Neural progenitor cell (in vitro differentiated cells): ENCODE measurements at regions not wholly inside any gene's neighbourhood (a gene's known extent, or its start where the extent isn't known, plus 50 kb on each side); places are given as distances from the start of the nearest gene placed in this dataset.

ENCODE experiments used
- DNase-seq: peaks from one replicate; pipeline ENCODE4 v3.0.0-alpha.2; 2016; ENCODE audit warnings: low spot score
- H2AFZ ChIP-seq: fragments of 200-600 bp; sonication (generic); replicated peaks from 2 replicates; pipeline ENCODE4 v1.6.1; 2016; ENCODE audit warnings: antibody characterized with exemption
- H3F3A ChIP-seq: fragments of 200-600 bp; sonication (generic); 2 replicates; pipeline ENCODE4 v1.6.1; 2016; ENCODE audit warnings: antibody characterized with exemption, low read depth
- H3K27ac ChIP-seq: fragments of 200-600 bp; sonication (generic); 2 replicates; pipeline ENCODE4 v1.5.1; 2016; ENCODE audit warnings: mild to moderate bottlenecking
- H3K27me3 ChIP-seq: fragments of 200-600 bp; sonication (generic); 2 replicates; pipeline ENCODE4 v1.6.1; 2016; ENCODE audit warnings: mild to moderate bottlenecking, moderate library complexity
- H3K36me3 ChIP-seq: fragments of 200-600 bp; sonication (generic); 2 replicates; pipeline ENCODE4 v1.5.1; 2016
- H3K4me1 ChIP-seq: fragments of 200-600 bp; sonication (generic); 2 replicates; pipeline ENCODE4 v1.6.1; 2016; ENCODE audit warnings: mixed run types
- H3K4me2 ChIP-seq: fragments of 200-600 bp; sonication (generic); 2 replicates; pipeline ENCODE4 v1.6.1; 2016
- H3K4me3 ChIP-seq: fragments of 200-600 bp; sonication (generic); 2 replicates; pipeline ENCODE4 v1.5.1; 2016
- H3K79me2 ChIP-seq: fragments of 200-600 bp; sonication (generic); 2 replicates; pipeline ENCODE4 v1.6.1; 2016; ENCODE audit warnings: low read depth
- H3K9ac ChIP-seq: fragments of 200-600 bp; sonication (generic); 2 replicates; pipeline ENCODE4 v1.6.1; 2016
- H3K9me3 ChIP-seq: fragments of 200-600 bp; sonication (generic); 2 replicates; pipeline ENCODE4 v1.5.1; 2016; ENCODE audit warnings: low read depth
- H4K20me1 ChIP-seq: fragments of 200-600 bp; sonication (generic); 2 replicates; pipeline ENCODE4 v1.6.1; 2016; ENCODE audit warnings: low read depth
- H3K27ac Mint-ChIP-seq: 3 replicates; pipeline ENCODE4 v1.8.0; 2021; ENCODE audit warnings: mixed read lengths
- H3K27me3 Mint-ChIP-seq: 2 replicates; pipeline ENCODE4 v1.8.0; 2022; ENCODE audit warnings: low read depth, mild to moderate bottlenecking, inconsistent platforms, moderate library complexity, mixed read lengths; ENCODE audit not compliant: insufficient read depth
- H3K36me3 Mint-ChIP-seq: 3 replicates; pipeline ENCODE4 v1.8.0; 2021; ENCODE audit warnings: mixed read lengths
- H3K4me1 Mint-ChIP-seq: 3 replicates; pipeline ENCODE4 v1.8.0; 2021; ENCODE audit warnings: mixed read lengths
- H3K4me3 Mint-ChIP-seq: 3 replicates; pipeline ENCODE4 v1.8.0; 2021; ENCODE audit warnings: mild to moderate bottlenecking, moderate library complexity, mixed read lengths
- H3K9me3 Mint-ChIP-seq: 3 replicates; pipeline ENCODE4 v1.8.0; 2020; ENCODE audit warnings: mixed read lengths
- CTCF ChIP-seq: fragments of 200-600 bp; sonication (generic); IDR thresholded peaks from 2 replicates; pipeline ENCODE4 v1.5.1; 2017; ENCODE audit warnings: antibody characterized with exemption, mild to moderate bottlenecking
- EZH2 ChIP-seq: fragments of 200-600 bp; sonication (generic); IDR thresholded peaks from 2 replicates; pipeline ENCODE4 v1.6.1; 2017; ENCODE audit warnings: antibody characterized with exemption, mild to moderate bottlenecking, moderate library complexity
- EZH2phosphoT487 ChIP-seq: fragments of 200-600 bp; sonication (generic); IDR thresholded peaks from 2 replicates; pipeline ENCODE4 v1.6.1; 2017; ENCODE audit warnings: antibody characterized with exemption

GRCh38 chr5:158284242-158284641 lies 425.3 kb upstream of the CLINT1 start:
- Mint-ChIP-seq H3K4me3 (no peak overlapping the region), H3K4me1 (peaks cover 4% of the 10 kb centered on the region), H3K27ac (no peak overlapping the region), H3K27me3 (peaks cover 6% of the 10 kb centered on the region), H3K36me3 (no peaks in the 10 kb centered on the region), H3K9me3 (peaks cover 5% of the 10 kb centered on the region)
- Histone ChIP-seq H4K20me1 (no peaks in the 10 kb centered on the region), H3K9me3 (no peaks in the 10 kb centered on the region), H3F3A (no peaks in the 10 kb centered on the region), H2AFZ (no peak overlapping the region), H3K79me2 (no peaks in the 10 kb centered on the region), H3K27ac (no peak overlapping the region), H3K36me3 (no peaks in the 10 kb centered on the region), H3K27me3 (no peaks in the 10 kb centered on the region), H3K4me1 (no peaks in the 10 kb centered on the region), H3K4me2 (no peak overlapping the region), H3K9ac (no peak overlapping the region), H3K4me3 (no peak overlapping the region)
- TF ChIP-seq CTCF (no peak), EZH2phosphoT487 (no peak), EZH2 (no peak)
- no peak for DNase-seq

GRCh38 chr5:158283397-158283796 lies 424.5 kb upstream of the CLINT1 start:
- H3K4me1 ChIP-seq: no peaks in the 10 kb centered on the region
- no peaks in the 10 kb centered on the region for H3F3A ChIP-seq
- no peak overlapping the region for H3K9ac ChIP-seq
- H3K9me3 Mint-ChIP-seq: peaks cover 3% of the 10 kb centered on the region
- H2AFZ ChIP-seq: no peak overlapping the region
- H3K79me2 ChIP-seq: no peaks in the 10 kb centered on the region
- H3K4me3 Mint-ChIP-seq: no peak overlapping the region
- DNase-seq: no peak
- H3K27me3 Mint-ChIP-seq: peaks cover 3% of the 10 kb centered on the region
- no peaks in the 10 kb centered on the region for H4K20me1 ChIP-seq
- H3K4me2 ChIP-seq: no peak overlapping the region
- no peaks in the 10 kb centered on the region for H3K9me3 ChIP-seq
- H3K36me3 Mint-ChIP-seq: no peaks in the 10 kb centered on the region
- no peak for TF ChIP-seq CTCF
- TF ChIP-seq EZH2phosphoT487: no peak
- no peak for TF ChIP-seq EZH2
- no peak overlapping the region for H3K27ac ChIP-seq
- H3K4me1 Mint-ChIP-seq: peaks cover 4% of the 10 kb centered on the region
- no peak overlapping the region for H3K27ac Mint-ChIP-seq
- H3K36me3 ChIP-seq: no peaks in the 10 kb centered on the region
- H3K4me3 ChIP-seq: no peak overlapping the region
- no peaks in the 10 kb centered on the region for H3K27me3 ChIP-seq

DNA sequence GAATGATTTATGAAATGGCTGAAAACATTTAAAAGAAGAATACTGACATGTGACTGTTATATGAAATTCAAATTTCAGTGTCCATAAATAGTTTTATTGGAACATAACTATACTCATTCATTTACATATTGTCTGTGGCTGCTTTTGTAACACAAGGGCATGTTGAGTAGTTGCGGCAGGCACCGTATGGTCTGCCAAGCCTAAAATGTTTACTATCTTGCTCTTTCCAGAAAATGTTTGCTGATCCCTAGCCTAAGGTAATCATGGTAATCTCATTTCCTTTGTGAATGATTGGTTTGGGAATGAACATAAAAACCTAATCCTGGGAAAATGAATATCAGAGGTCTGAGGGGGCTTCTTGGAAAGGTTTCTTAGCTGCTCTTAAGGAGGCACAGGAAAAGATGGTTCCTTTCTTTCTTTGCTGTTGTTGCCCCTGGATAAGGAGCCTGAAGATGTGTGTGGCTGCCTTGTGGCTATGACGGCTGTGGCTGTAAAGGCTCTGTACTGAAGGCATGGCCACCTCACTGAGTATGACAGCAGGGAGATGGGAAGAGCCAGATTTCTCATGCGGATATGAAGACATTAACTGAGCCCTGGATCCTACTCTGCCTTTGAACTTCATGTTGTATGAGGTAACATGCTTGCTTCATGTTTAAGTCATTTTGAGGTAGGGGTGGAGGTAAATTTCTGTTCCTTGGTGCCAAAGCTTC lies 419.4 kb upstream of the CLINT1 start:
- peaks cover 2% of the 10 kb centered on the region for H3K36me3 Mint-ChIP-seq
- H3K4me2 ChIP-seq: no peak overlapping the region

GRCh38 chr5:158277276-158277675 lies 418.3 kb upstream of the CLINT1 start:
- H3K4me3 Mint-ChIP-seq: no peak overlapping the region
- Histone ChIP-seq H3F3A (peaks cover 25% of the 10 kb centered on the region), H3K27ac (no peak overlapping the region), H3K27me3 (no peaks in the 10 kb centered on the region), H3K4me3 (no peak overlapping the region), H3K4me2 (no peak overlapping the region), H3K9ac (no peak overlapping the region), H3K36me3 (no peaks in the 10 kb centered on the region), H3K4me1 (peaks cover 37% of the 10 kb centered on the region), H3K79me2 (no peaks in the 10 kb centered on the region), H2AFZ (no peak overlapping the region), H3K9me3 (no peaks in the 10 kb centered on the region), H4K20me1 (no peaks in the 10 kb centered on the region)
- H3K4me1 Mint-ChIP-seq: peaks cover 32% of the 10 kb centered on the region
- H3K27ac Mint-ChIP-seq: no peak overlapping the region
- H3K27me3 Mint-ChIP-seq: peaks cover 2% of the 10 kb centered on the region
- TF ChIP-seq EZH2 (no peak), EZH2phosphoT487 (no peak), CTCF (no peak)
- H3K36me3 Mint-ChIP-seq: peaks cover 2% of the 10 kb centered on the region
- H3K9me3 Mint-ChIP-seq: peaks cover 20% of the 10 kb centered on the region
- no peak for DNase-seq

More for the DNA sequence above, 419.4 kb upstream of the CLINT1 start:
- H3K36me3 ChIP-seq: no peaks in the 10 kb centered on the region
- Mint-ChIP-seq H3K4me3 (no peak overlapping the region), H3K27me3 (peaks cover 3% of the 10 kb centered on the region), H3K4me1 (peaks cover 21% of the 10 kb centered on the region), H3K9me3 (peaks cover 20% of the 10 kb centered on the region), H3K27ac (no peak overlapping the region)
- TF ChIP-seq EZH2: no peak
- peaks cover 14% of the 10 kb centered on the region for H3F3A ChIP-seq
- no peaks in the 10 kb centered on the region for H3K27me3 ChIP-seq
- H4K20me1 ChIP-seq: no peaks in the 10 kb centered on the region
- H3K79me2 ChIP-seq: no peaks in the 10 kb centered on the region
- peak overlapping the region; percentile 20 for H2AFZ ChIP-seq
- H3K9ac ChIP-seq: no peak overlapping the region
- no peak for DNase-seq
- H3K9me3 ChIP-seq: no peaks in the 10 kb centered on the region
- H3K27ac ChIP-seq: no peak overlapping the region
- H3K4me3 ChIP-seq: no peak overlapping the region
- peaks cover 26% of the 10 kb centered on the region for H3K4me1 ChIP-seq
